ENCODE measurements at regions not wholly inside any gene's neighbourhood (a gene's known extent, or its start where the extent isn't known, plus 50 kb on each side); places are given as distances from the start of the nearest gene placed in this dataset.
"Not testable (repeated sequence)": the region's sequence is repeated elsewhere in the genome, so short reads cannot be mapped to it uniquely, and the experiment has no call there.

DNA sequence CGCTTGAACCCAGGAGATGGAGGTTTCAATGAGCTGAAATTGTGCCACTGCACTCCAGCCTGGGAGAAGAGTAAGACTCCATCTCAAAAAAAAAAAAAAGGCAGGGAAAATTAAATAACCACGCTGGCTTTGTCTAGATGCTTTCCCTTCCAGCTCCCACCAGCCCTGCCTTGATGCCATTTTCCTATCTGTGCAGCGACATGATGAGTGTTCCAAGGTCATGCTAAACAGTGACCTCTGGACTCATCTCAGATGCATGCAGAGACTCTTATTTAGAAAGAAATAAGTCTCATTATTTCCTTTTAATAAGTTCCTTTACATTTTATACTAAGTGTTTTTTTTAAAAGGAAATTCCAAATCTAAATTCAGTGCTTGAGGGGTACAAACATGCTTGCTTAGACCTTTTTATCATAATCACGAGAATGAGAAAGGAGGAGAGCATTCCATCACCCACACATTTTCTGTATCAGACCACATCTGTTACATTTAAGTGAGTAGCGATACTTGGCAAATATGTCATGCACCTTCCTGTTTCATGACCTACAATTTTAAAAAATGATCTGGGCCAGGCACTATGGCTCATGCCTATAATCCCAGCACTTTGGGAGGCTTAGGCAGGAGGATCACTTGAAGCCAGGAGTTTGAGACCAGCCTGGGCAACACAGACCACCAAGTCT, 101.1 kb upstream of the RREB1 start:
- DNase-seq (ENCODE audit: low read depth) = no peak
- no peak overlapping the region for H3K4me3 ChIP-seq (ENCODE audit: low read length)
- TF ChIP-seq, protein P1, sequence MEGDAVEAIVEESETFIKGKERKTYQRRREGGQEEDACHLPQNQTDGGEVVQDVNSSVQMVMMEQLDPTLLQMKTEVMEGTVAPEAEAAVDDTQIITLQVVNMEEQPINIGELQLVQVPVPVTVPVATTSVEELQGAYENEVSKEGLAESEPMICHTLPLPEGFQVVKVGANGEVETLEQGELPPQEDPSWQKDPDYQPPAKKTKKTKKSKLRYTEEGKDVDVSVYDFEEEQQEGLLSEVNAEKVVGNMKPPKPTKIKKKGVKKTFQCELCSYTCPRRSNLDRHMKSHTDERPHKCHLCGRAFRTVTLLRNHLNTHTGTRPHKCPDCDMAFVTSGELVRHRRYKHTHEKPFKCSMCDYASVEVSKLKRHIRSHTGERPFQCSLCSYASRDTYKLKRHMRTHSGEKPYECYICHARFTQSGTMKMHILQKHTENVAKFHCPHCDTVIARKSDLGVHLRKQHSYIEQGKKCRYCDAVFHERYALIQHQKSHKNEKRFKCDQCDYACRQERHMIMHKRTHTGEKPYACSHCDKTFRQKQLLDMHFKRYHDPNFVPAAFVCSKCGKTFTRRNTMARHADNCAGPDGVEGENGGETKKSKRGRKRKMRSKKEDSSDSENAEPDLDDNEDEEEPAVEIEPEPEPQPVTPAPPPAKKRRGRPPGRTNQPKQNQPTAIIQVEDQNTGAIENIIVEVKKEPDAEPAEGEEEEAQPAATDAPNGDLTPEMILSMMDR (conservative IDR thresholded peaks at IDR 0.05; ENCODE audit: low read length) = no peak

DNA sequence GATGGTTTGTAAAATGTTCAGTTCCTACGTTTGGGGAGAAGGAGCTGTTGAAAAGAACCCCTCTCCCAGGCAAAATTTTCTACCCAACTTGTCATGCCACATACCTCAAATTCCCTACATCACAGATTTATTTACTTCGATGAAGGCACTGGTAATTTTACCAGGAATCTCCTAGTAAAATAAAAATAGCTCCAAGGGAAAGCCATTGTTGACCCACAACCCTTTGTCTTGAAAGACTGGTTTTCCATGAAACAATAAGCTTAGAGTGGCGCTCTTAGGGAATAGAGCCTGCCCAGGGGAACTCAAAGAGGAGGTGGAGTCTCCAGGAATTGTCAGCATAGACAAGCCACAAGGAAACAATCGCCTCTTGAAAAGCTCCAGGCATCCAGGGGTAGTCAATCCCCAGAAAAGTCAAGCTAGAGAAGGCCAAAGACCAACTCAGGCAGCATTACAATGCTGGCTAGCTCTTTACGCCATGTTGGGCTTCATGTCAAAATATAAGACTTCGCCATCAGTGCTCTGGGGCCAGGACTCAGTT, 99.2 kb upstream of the RREB1 start:
- DNase-seq (ENCODE audit: low read depth) = no peak
- no peak overlapping the region for H3K4me3 ChIP-seq (ENCODE audit: low read length)
- TF ChIP-seq, protein P1 (conservative IDR thresholded peaks at IDR 0.05; ENCODE audit: low read length) = no peak

GRCh38 chr6:7016226-7016625, 91.5 kb upstream of the RREB1 start:
- DNase-seq (ENCODE audit: low read depth) = no peak
- no peak overlapping the region for H3K4me3 ChIP-seq (ENCODE audit: low read length)
- TF ChIP-seq, protein P1 (conservative IDR thresholded peaks at IDR 0.05; ENCODE audit: low read length) = no peak

GRCh38 chr6:7021301-7021700, 86.5 kb upstream of the RREB1 start:
- no peak overlapping the region for H3K4me3 ChIP-seq (ENCODE audit: low read length)
- DNase-seq (ENCODE audit: low read depth) = no peak

DNA sequence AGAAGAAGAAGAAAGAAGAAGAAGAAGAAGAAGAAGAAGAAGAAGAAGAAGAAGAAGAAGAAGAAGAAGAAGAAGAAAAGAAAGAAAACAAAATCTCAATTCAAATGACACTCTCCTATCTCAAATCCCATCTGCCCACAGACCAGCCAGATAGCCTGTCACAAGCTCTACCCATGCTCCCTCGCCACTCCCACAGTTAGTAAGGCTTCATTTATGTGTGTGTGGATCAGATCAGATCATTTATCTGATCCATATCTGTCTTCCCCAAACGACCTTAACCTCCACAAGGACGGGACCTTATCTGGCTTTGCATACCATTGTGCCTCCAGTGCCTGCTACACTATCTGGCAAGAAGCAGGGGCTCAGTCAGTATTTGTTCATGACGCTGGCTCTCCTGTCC, 81.9 kb upstream of the RREB1 start:
- DNase-seq (ENCODE audit: low read depth) = no peak
- TF ChIP-seq, protein P1 (conservative IDR thresholded peaks at IDR 0.05; ENCODE audit: low read length) = no peak

More at GRCh38 chr6:7021301-7021700, 86.5 kb upstream of the RREB1 start:
- TF ChIP-seq, protein P1 (conservative IDR thresholded peaks at IDR 0.05; ENCODE audit: low read length) = no peak

DNA sequence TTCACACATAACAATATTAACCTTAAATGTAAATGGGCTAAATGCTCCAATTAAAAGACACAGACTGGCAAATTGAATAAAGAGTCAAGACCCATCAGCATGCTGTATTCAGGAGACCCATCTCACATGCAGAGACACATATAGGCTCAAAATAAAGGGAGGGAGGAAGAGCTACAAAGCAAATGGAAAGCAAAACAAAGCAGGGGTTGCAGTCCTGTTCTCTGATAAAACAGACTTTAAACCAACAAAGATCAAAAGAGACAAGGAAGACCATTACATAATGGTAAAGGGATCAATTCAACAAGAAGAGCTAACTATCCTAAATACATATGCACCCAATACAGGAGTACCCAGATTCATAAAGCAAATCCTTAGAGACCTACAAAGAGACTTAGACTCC, 78.8 kb upstream of the RREB1 start:
- H3K4me3 ChIP-seq (ENCODE audit: low read length); DNase-seq (ENCODE audit: low read depth): not testable (repeated sequence)

More for the DNA sequence above, 81.9 kb upstream of the RREB1 start:
- no peak overlapping the region for H3K4me3 ChIP-seq (ENCODE audit: low read length)

- not testable (repeated sequence) for H3K4me3 ChIP-seq (ENCODE audit: low read length); DNase-seq (ENCODE audit: low read depth)
Measured at GRCh38 chr6:7030968-7031367, 76.8 kb upstream of the RREB1 start.

DNA sequence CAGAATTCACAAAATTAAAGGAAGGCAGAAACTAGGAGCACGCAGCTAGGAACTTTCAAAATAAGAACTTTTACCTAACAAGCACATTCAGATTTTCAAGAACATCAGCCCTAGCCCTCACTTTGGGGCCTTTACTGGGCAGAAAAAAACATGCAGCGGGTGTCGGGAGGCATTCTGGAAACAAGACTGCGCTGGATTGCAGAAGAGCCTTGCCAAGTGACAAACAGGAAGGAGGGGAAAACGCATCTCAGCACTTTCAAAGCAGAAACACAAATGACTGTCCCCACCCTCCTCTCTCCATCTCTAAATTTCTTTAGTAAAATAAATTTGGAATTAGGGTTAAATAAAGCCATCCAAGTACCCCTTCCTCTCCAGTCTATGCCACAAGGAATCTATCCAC, 74.6 kb upstream of the RREB1 start:
- TF ChIP-seq, protein P1 (conservative IDR thresholded peaks at IDR 0.05; ENCODE audit: low read length) = no peak
- H3K4me3 ChIP-seq (ENCODE audit: low read length) = no peak overlapping the region
- no peak for DNase-seq (ENCODE audit: low read depth)

All from AG10803 (cell line).